ENCODE measurements at regions not wholly inside any gene's neighbourhood (a gene's known extent, or its start where the extent isn't known, plus 50 kb on each side); places are given as distances from the start of the nearest gene placed in this dataset.

- no peak for TF ChIP-seq CTCF (IDR thresholded peaks at IDR 0.05)
- no peak for TF ChIP-seq POLR2A (IDR thresholded peaks at IDR 0.05)
Measured at GRCh38 chr2:10185046-10185445, 62.5 kb downstream of the RRM2 start.

Measured in right lobe of liver (tissue), 4 donors.